H1 (cell line): ENCODE measurements at regions not wholly inside any gene's neighbourhood (a gene's known extent, or its start where the extent isn't known, plus 50 kb on each side); places are given as distances from the start of the nearest gene placed in this dataset.

Experiments
- TF ChIP-seq, protein P1 (sequence below): IDR thresholded peaks from 2 replicates; pipeline ENCODE4 v1.6.1; 2012; ENCODE audit warnings: inconsistent platforms
- TF ChIP-seq, protein P2 (sequence below), 3 experiments: IDR thresholded peaks; 1 replicate in 2 of 3; 2 replicates in 1 of 3; pipeline versions ENCODE4 v1.5.1 to v1.6.1; 2011; ENCODE audit warnings: low read length in 3 of 3, mild to moderate bottlenecking in 3 of 3, inconsistent platforms in 2 of 3, low read depth in 1 of 3, moderate library complexity in 1 of 3; ENCODE audit not compliant: insufficient read depth in 1 of 3; ENCODE audit errors: control extremely low read depth in 1 of 3

DNA sequence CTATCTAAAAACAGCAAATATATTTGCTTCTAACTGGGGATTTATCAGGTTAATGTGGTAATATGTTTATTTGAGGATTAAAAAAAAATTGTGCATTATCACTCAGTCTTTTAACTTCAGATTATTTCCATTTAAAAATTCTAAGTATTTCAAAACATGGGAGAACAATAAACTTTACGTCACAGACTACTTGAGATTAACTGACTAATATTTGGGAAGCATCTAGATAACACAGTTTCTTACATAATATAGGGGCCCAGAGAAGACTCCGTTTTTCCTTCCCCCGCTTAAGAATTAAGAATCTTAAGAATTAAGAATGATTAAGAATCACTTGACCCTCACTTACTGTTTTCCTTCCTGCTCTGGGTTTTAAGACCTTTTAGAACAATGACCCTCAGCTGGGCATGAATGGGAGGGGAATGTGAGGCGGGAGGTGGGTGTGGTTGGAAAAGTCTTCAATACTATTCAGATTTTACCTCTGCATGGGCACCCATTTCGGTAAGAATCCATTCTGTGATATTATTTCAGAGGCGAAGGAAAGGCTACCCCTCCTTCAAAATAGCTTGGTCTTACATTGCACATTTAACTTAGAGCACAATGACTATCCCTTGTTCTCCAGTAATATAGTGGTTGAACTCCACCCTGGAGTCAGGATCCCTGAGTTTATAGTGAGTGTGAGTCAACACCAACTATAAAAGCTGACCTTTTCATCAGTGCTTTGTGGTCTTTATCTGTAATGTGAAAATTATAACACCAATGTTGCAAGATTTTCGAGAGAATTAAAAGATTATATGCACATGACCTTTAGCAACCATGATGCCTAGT lies 821.3 kb downstream of the USP25 start:
- TF ChIP-seq, protein P1, sequence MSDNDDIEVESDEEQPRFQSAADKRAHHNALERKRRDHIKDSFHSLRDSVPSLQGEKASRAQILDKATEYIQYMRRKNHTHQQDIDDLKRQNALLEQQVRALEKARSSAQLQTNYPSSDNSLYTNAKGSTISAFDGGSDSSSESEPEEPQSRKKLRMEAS = no peak
- TF ChIP-seq, protein P2, sequence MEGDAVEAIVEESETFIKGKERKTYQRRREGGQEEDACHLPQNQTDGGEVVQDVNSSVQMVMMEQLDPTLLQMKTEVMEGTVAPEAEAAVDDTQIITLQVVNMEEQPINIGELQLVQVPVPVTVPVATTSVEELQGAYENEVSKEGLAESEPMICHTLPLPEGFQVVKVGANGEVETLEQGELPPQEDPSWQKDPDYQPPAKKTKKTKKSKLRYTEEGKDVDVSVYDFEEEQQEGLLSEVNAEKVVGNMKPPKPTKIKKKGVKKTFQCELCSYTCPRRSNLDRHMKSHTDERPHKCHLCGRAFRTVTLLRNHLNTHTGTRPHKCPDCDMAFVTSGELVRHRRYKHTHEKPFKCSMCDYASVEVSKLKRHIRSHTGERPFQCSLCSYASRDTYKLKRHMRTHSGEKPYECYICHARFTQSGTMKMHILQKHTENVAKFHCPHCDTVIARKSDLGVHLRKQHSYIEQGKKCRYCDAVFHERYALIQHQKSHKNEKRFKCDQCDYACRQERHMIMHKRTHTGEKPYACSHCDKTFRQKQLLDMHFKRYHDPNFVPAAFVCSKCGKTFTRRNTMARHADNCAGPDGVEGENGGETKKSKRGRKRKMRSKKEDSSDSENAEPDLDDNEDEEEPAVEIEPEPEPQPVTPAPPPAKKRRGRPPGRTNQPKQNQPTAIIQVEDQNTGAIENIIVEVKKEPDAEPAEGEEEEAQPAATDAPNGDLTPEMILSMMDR (IDR thresholded peaks at IDR 0.05; ENCODE audit: control extremely low read depth in 1 of 3, insufficient read depth in 1 of 3, low read depth in 1 of 3, low read length in 3 of 3) = no peak
